NCI-H187 (cell line): ENCODE measurements at regions not wholly inside any gene's neighbourhood (a gene's known extent, or its start where the extent isn't known, plus 50 kb on each side); places are given as distances from the start of the nearest gene placed in this dataset.

Experiments
- DNase-seq, 2 experiments: peaks; one replicate each; lab custom pipeline; 2025; lab: John Stamatoyannopoulos, UW

GRCh38 chr17:79243996-79244395 is 169.4 kb downstream of the ENGASE start:
- DNase-seq = no peak

- no peak for DNase-seq
Measured at GRCh38 chr17:79243603-79243990, 169.0 kb downstream of the ENGASE start.

GRCh38 chr17:79242873-79243602 is 168.4 kb downstream of the ENGASE start:
- DNase-seq = no peak

- no peak for DNase-seq
Measured at GRCh38 chr17:79242393-79242792, 167.8 kb downstream of the ENGASE start.

- DNase-seq = no peak
Measured at GRCh38 chr17:79241616-79242015, 167.0 kb downstream of the ENGASE start.

- no peak for DNase-seq
Measured at GRCh38 chr17:79239205-79239604, 164.6 kb downstream of the ENGASE start.

GRCh38 chr17:79237448-79238053 is 162.9 kb downstream of the ENGASE start:
- no peak for DNase-seq

- peak in 1 of 2 experiments; percentile 9 for DNase-seq
Measured at GRCh38 chr17:79235808-79236207, 161.2 kb downstream of the ENGASE start.

GRCh38 chr17:79233916-79234551 is 159.4 kb downstream of the ENGASE start:
- no peak for DNase-seq

GRCh38 chr17:79232957-79233356 is 158.3 kb downstream of the ENGASE start:
- no peak for DNase-seq

GRCh38 chr17:79231766-79232287 is 157.2 kb downstream of the ENGASE start:
- DNase-seq = no peak

GRCh38 chr17:79230576-79230975 is 156.0 kb downstream of the ENGASE start:
- no peak for DNase-seq

- no peak for DNase-seq
Measured at GRCh38 chr17:79226037-79226436, 151.4 kb downstream of the ENGASE start.

GRCh38 chr17:79224903-79225302 is 150.3 kb downstream of the ENGASE start:
- no peak for DNase-seq

- no peak for DNase-seq
Measured at GRCh38 chr17:79224476-79224875, 149.9 kb downstream of the ENGASE start.

- DNase-seq = no peak
Measured at GRCh38 chr17:79223953-79224352, 149.3 kb downstream of the ENGASE start.

GRCh38 chr17:79223471-79223870 is 148.8 kb downstream of the ENGASE start:
- no peak for DNase-seq

- no peak for DNase-seq
Measured at GRCh38 chr17:79221597-79221996, 147.0 kb downstream of the ENGASE start.

- DNase-seq = no peak
Measured at GRCh38 chr17:79220713-79221291, 146.2 kb downstream of the ENGASE start.

GRCh38 chr17:79220201-79220712 is 145.6 kb downstream of the ENGASE start:
- no peak for DNase-seq

GRCh38 chr17:79219208-79219935 is 144.7 kb downstream of the ENGASE start:
- DNase-seq = no peak

GRCh38 chr17:79218825-79219200 is 144.2 kb downstream of the ENGASE start:
- DNase-seq = no peak
